Karpas-422 (cell line): ENCODE measurements at regions not wholly inside any gene's neighbourhood (a gene's known extent, or its start where the extent isn't known, plus 50 kb on each side); places are given as distances from the start of the nearest gene placed in this dataset.

Experiments
- DNase-seq: peaks from one replicate; pipeline ENCODE4 v3.0.0-alpha.2; 2015
- H2AFZ ChIP-seq: fragments of 200-600 bp; sonication (generic); 2 replicates; pipeline ENCODE4 v1.6.1; 2014; ENCODE audit warnings: antibody characterized with exemption, low read length, mixed read lengths
- H3K27ac ChIP-seq: fragments of 200-600 bp; sonication (generic); 2 replicates; pipeline ENCODE4 v1.5.1; 2014; ENCODE audit warnings: mild to moderate bottlenecking, low read length, moderate library complexity
- H3K27me3 ChIP-seq: fragments of 200-600 bp; sonication (generic); 2 replicates; pipeline ENCODE4 v1.6.1; 2014; ENCODE audit warnings: low read length, mixed read lengths
- H3K36me3 ChIP-seq: fragments of 200-600 bp; sonication (generic); 2 replicates; pipeline ENCODE4 v1.6.1; 2014; ENCODE audit warnings: low read length, mixed read lengths; ENCODE audit not compliant: insufficient read depth
- H3K4me1 ChIP-seq: fragments of 200-600 bp; sonication (generic); 2 replicates; pipeline ENCODE4 v1.6.1; 2014; ENCODE audit warnings: mild to moderate bottlenecking, low read length, mixed read lengths
- H3K4me2 ChIP-seq: fragments of 200-600 bp; sonication (generic); 2 replicates; pipeline ENCODE4 v1.6.1; 2014; ENCODE audit warnings: low read length, low read depth, mild to moderate bottlenecking; ENCODE audit not compliant: poor library complexity, severe bottlenecking
- H3K4me3 ChIP-seq: fragments of 200-600 bp; sonication (generic); 2 replicates; pipeline ENCODE4 v1.5.1; 2014; ENCODE audit warnings: mild to moderate bottlenecking, antibody characterized with exemption, low read length, mixed read lengths
- H3K79me2 ChIP-seq: fragments of 200-600 bp; sonication (generic); 2 replicates; pipeline ENCODE4 v1.6.1; 2014; ENCODE audit warnings: mild to moderate bottlenecking, low read length, mixed read lengths
- H3K9ac ChIP-seq: fragments of 200-600 bp; sonication (generic); 2 replicates; pipeline ENCODE4 v1.6.0; 2014; ENCODE audit warnings: low read length
- H3K9me2 ChIP-seq: fragments of 200-600 bp; sonication (generic), shearing (Covaris generic); replicated peaks from 2 replicates; pipeline ENCODE4 v1.6.0; 2014; ENCODE audit warnings: mild to moderate bottlenecking, low read length, moderate library complexity; ENCODE audit not compliant: insufficient read depth
- H3K9me3 ChIP-seq: fragments of 300-700, 200-600 bp; sonication (generic); 2 replicates; pipeline ENCODE4 v1.6.1; 2014; ENCODE audit warnings: low read length, mixed read lengths
- H4K20me1 ChIP-seq: fragments of 200-600 bp; sonication (generic); 2 replicates; pipeline ENCODE4 v1.6.1; 2014; ENCODE audit warnings: mild to moderate bottlenecking, antibody characterized with exemption, low read length, low read depth; ENCODE audit not compliant: insufficient read depth

DNA sequence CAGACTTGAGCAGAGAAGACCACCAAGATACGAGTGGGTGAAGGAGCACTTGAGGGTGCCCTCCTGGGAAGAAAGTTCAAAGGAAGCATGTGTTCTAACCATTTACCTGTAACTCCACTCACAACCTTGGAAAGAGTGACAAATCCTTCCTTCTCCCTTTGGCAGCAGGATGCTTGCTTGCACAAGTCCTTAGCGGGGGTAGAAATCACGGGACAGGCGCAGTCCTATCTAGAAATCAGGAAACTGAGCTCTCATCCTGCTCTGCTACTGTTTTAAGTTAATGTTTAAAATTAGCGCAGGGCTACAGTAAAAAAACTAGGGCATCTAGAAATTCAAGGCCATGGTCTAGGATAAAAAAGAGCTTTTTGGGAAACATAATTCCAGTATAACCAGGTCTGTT is 100.9 kb upstream of the PTPRM start:
- Histone ChIP-seq H3K36me3 (no peaks in the 10 kb centered on the region), H4K20me1 (no peaks in the 10 kb centered on the region), H3K4me3 (no peak overlapping the region), H2AFZ (no peak overlapping the region), H3K79me2 (no peaks in the 10 kb centered on the region), H3K27ac (no peak overlapping the region), H3K9ac (no peak overlapping the region), H3K4me1 (no peaks in the 10 kb centered on the region), H3K27me3 (no peaks in the 10 kb centered on the region), H3K9me3 (no peaks in the 10 kb centered on the region), H3K9me2 (no peaks in the 10 kb centered on the region), H3K4me2 (no peak overlapping the region)
- no peak for DNase-seq

DNA sequence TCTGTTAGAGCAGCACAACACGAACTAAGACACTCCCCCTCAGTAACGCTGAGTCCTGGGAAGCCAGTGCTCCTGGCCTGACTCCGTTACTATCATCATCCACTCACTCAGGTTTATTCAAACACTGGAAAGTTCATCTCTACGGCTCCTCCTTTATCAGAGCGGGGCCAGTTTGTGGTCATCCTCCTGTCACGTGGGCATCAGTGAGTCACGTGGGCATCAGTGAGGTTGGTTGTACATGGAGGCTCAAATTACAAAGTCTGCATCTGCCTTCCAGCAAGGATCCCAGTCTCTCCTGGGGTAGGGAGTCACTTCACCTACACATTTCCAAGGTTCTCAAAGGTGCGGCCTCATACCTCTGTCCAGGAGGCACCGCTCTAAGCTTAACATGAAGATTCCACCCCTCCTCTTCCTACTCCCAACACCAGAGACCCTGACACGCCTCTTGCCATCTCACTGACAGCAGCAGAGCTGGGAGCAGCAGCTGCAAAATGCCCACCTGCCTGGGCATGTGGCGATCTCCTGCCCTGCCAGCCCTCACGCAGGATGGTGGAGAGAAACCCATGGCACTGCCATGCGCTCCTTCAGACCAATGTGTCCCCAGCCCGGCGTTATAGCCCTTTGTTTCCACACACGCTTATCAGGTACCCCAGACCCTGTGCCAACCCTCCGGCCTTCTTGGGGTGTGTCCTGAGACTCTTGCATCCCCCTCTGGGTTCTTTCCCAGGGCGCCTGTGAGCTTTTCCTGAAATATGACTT is 99.2 kb upstream of the PTPRM start:
- Histone ChIP-seq H3K4me2 (no peak overlapping the region), H3K9ac (no peak overlapping the region), H4K20me1 (no peaks in the 10 kb centered on the region), H3K79me2 (no peaks in the 10 kb centered on the region), H3K4me1 (no peaks in the 10 kb centered on the region), H2AFZ (no peak overlapping the region), H3K27me3 (no peaks in the 10 kb centered on the region), H3K4me3 (no peak overlapping the region), H3K9me3 (no peaks in the 10 kb centered on the region), H3K36me3 (no peaks in the 10 kb centered on the region), H3K27ac (no peak overlapping the region), H3K9me2 (no peaks in the 10 kb centered on the region)
- no peak for DNase-seq

GRCh38 chr18:7470101-7470500 is 97.0 kb upstream of the PTPRM start:
- Histone ChIP-seq H3K79me2 (no peaks in the 10 kb centered on the region), H4K20me1 (no peaks in the 10 kb centered on the region), H3K9ac (no peak overlapping the region), H3K4me1 (no peaks in the 10 kb centered on the region), H3K4me3 (no peak overlapping the region), H3K4me2 (no peak overlapping the region), H3K36me3 (no peaks in the 10 kb centered on the region), H3K27ac (no peak overlapping the region), H2AFZ (no peak overlapping the region), H3K27me3 (no peaks in the 10 kb centered on the region), H3K9me3 (no peaks in the 10 kb centered on the region), H3K9me2 (no peaks in the 10 kb centered on the region)
- no peak for DNase-seq

DNA sequence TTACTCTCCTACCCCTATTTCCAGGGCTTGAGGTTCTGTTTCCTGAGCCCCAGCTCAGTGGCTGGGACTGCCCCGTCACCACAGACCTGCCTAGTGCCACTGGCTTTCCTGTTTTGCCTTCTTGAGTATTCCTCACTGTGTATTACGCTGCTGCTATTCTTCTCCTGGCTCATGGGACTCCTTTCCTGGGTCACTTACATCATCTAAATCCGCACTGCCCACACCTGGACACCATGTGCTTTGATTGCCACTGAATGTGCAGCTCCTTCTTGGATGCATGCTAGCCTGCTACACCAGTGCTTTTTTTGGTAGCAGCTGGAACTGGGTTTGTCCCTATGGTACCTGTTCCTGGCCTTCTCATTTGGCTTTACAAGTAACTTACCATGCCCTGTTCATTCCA is 96.6 kb upstream of the PTPRM start:
- Histone ChIP-seq H3K9ac (no peak overlapping the region), H3K27me3 (no peaks in the 10 kb centered on the region)

DNA sequence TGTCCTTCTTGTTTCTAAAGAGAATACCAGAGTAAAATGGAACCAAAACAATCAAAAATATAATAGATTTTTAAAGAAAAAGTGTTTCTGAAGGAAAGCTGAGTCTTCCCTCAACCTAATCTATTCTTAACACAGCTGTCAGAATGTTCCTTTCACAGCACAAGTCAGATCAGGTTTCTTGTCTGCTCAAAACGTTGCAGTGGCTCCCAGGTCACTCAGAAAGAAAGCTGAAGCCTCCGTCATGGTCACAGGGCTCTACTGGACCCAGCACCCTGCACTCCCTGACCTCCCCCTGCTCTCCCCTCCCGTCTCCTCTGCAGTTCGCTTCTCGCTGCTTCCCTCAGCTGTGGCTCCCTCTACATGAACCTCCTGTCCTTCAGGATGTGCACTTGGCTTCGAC is 90.7 kb upstream of the PTPRM start:
- no peaks in the 10 kb centered on the region for H3K9me2 ChIP-seq
- no peaks in the 10 kb centered on the region for H3K79me2 ChIP-seq
- H3K4me1 ChIP-seq, result no peaks in the 10 kb centered on the region
- no peak for DNase-seq
- no peak overlapping the region for H3K9ac ChIP-seq
- H3K4me2 ChIP-seq, result no peak overlapping the region
- H2AFZ ChIP-seq, result no peak overlapping the region
- H3K36me3 ChIP-seq, result no peaks in the 10 kb centered on the region
- H3K9me3 ChIP-seq, result no peaks in the 10 kb centered on the region; the same call in 1 of the 2 replicates
- no peaks in the 10 kb centered on the region for H3K27me3 ChIP-seq
- H3K27ac ChIP-seq, result no peak overlapping the region
- no peak overlapping the region for H3K4me3 ChIP-seq
- H4K20me1 ChIP-seq, result no peaks in the 10 kb centered on the region

More for the DNA sequence above, 96.6 kb upstream of the PTPRM start:
- no peak overlapping the region for H3K27ac ChIP-seq
- no peaks in the 10 kb centered on the region for H3K36me3 ChIP-seq
- no peaks in the 10 kb centered on the region for H3K4me1 ChIP-seq
- DNase-seq, result no peak
- no peaks in the 10 kb centered on the region for H3K79me2 ChIP-seq
- no peaks in the 10 kb centered on the region for H4K20me1 ChIP-seq
- H2AFZ ChIP-seq, result no peak overlapping the region
- H3K4me2 ChIP-seq, result no peak overlapping the region
- H3K9me2 ChIP-seq, result no peaks in the 10 kb centered on the region
- no peaks in the 10 kb centered on the region for H3K9me3 ChIP-seq
- H3K4me3 ChIP-seq, result no peak overlapping the region

DNA sequence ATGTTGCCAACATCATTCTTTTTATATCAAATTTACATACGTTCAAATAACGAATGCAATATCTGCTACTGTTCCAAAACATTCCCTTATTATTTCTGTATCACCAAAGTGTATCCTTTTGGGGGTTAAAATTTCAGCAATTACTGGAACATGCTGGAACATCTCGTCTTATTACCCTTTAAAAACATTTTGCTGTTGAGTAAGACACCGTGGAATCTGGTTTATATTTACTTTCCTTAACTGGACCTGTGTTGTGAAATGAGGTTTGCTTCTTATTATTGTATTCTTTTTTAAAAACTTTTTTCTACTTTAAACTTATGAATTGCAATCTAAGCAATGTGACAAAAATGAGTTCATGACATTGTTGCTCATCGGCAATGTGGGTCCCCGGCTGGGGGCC is 87.4 kb upstream of the PTPRM start:
- Histone ChIP-seq H3K36me3 (no peaks in the 10 kb centered on the region), H3K9me2 (no peaks in the 10 kb centered on the region), H3K4me2 (no peak overlapping the region), H3K9me3 (no peaks in the 10 kb centered on the region; the same call in none of the 2 replicates), H3K4me1 (no peaks in the 10 kb centered on the region), H3K27me3 (no peaks in the 10 kb centered on the region), H3K79me2 (no peaks in the 10 kb centered on the region), H3K4me3 (no peak overlapping the region), H3K9ac (no peak overlapping the region), H2AFZ (no peak overlapping the region), H3K27ac (no peak overlapping the region), H4K20me1 (no peaks in the 10 kb centered on the region)
- DNase-seq, result no peak

DNA sequence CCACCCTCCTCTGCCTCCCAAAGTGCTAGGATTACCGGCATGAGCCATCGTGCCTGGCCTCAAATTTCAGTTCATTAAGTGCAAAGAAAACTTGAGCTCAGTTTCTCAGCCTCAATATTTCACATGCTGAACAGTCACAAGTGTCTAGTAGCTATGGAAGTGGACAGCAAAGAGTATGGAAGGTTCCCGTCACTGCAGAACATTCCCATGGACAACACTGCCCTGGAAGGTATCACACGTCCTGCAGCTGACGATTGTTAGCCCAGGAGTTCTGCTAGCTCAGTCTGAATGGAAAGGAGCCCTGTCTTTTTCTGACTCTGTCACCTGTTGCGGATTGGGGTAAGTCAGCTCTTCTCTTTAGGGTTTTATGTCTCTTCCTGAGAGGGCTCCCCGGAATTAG is 86.2 kb upstream of the PTPRM start:
- Histone ChIP-seq H3K9me2 (no peaks in the 10 kb centered on the region), H2AFZ (no peak overlapping the region), H3K4me2 (no peak overlapping the region), H4K20me1 (no peaks in the 10 kb centered on the region), H3K27me3 (no peaks in the 10 kb centered on the region), H3K36me3 (no peaks in the 10 kb centered on the region), H3K9me3 (no peaks in the 10 kb centered on the region; the same call in none of the 2 replicates), H3K79me2 (no peaks in the 10 kb centered on the region), H3K27ac (no peak overlapping the region), H3K4me3 (no peak overlapping the region), H3K4me1 (no peaks in the 10 kb centered on the region), H3K9ac (no peak overlapping the region)
- no peak for DNase-seq

DNA sequence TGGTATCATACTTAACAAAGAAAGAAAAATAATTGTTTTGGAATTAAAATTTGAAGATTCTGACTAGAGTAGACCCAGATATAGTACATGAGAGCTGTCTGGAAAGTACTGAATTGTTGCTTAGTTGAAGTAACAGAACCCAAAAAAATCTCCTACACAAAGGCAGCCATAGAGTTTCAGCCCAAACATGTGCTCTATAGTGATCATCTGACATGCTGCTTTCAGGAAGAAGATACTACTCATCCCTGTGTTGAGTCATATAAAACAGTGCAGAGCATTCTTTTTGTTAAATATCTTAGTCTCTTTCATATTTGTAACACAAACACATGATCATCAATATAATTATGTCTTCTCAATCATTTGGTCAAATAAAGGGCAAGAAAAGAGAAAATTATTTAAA is 84.8 kb upstream of the PTPRM start:
- H3K27ac ChIP-seq, result no peak overlapping the region
- H3K9ac ChIP-seq, result no peak overlapping the region
- H3K4me2 ChIP-seq, result no peak overlapping the region
- no peaks in the 10 kb centered on the region for H3K4me1 ChIP-seq
- no peak overlapping the region for H2AFZ ChIP-seq
- DNase-seq, result no peak
- no peak overlapping the region for H3K4me3 ChIP-seq
- no peaks in the 10 kb centered on the region for H3K36me3 ChIP-seq
- H3K9me3 ChIP-seq, result peaks cover 3% of the 10 kb centered on the region
- no peaks in the 10 kb centered on the region for H3K79me2 ChIP-seq
- no peaks in the 10 kb centered on the region for H3K27me3 ChIP-seq
- no peaks in the 10 kb centered on the region for H4K20me1 ChIP-seq
- no peaks in the 10 kb centered on the region for H3K9me2 ChIP-seq
